ENCODE measurements at regions not wholly inside any gene's neighbourhood (a gene's known extent, or its start where the extent isn't known, plus 50 kb on each side); places are given as distances from the start of the nearest gene placed in this dataset.

DNA sequence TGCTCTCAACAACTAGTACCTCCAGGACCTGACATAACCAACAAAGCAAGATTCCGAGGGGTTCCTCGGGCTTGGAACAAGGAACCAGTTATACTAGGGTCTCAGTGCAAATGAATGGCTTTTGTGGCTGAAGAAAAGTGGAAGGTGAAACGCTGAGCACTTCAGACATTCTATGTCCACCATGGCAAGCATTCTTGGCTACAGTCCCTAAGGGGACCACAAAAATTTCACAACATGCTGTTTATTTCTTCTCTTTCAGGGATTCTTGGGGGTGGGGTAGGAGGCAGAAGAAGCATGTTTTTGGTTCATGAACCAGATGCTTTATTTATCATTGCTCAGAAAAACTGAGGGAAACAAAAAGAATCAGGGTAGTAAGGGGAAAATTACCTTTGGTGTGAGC lies 479.9 kb upstream of the CDH11 start:
- peak in 1 of 2 donors; percentile 71 for DNase-seq (ENCODE audit: low read depth in 2 of 2)
- Histone ChIP-seq H2AFZ (ENCODE audit: low read length) (no peak overlapping the region), H4K20me1 (ENCODE audit: control insufficient read depth, extremely low read depth, insufficient read depth, low read length) (no peaks in the 10 kb centered on the region), H3K27ac (ENCODE audit: insufficient read depth, low read length) (no peak overlapping the region), H3K27me3 (ENCODE audit: control insufficient read depth, insufficient read depth, low read length) (no peaks in the 10 kb centered on the region), H3K9ac (ENCODE audit: insufficient read depth, low read length) (no peak overlapping the region), H3K79me2 (ENCODE audit: control insufficient read depth, insufficient read depth, low read length) (no peaks in the 10 kb centered on the region), H3K36me3 (ENCODE audit: control insufficient read depth, insufficient read depth, low read length) (no peaks in the 10 kb centered on the region), H3K4me3 (replicated peaks in 1 of 4; ENCODE audit: control extremely low read depth in 1 of 4, insufficient read depth in 1 of 4, low read depth in 3 of 4, low read length in 4 of 4) (no peak overlapping the region), H3K4me2 (ENCODE audit: extremely low read depth, insufficient read depth, low read length) (no peak overlapping the region), H3K4me1 (ENCODE audit: control insufficient read depth, extremely low read depth, insufficient read depth, low read length) (no peaks in the 10 kb centered on the region), H3K9me3 (ENCODE audit: control insufficient read depth, insufficient read depth, low read depth, low read length) (no peaks in the 10 kb centered on the region)
- TF ChIP-seq EZH2 (IDR thresholded peaks at IDR 0.05; ENCODE audit: low read length, missing control alignments): no peak
- TF ChIP-seq, protein P1, sequence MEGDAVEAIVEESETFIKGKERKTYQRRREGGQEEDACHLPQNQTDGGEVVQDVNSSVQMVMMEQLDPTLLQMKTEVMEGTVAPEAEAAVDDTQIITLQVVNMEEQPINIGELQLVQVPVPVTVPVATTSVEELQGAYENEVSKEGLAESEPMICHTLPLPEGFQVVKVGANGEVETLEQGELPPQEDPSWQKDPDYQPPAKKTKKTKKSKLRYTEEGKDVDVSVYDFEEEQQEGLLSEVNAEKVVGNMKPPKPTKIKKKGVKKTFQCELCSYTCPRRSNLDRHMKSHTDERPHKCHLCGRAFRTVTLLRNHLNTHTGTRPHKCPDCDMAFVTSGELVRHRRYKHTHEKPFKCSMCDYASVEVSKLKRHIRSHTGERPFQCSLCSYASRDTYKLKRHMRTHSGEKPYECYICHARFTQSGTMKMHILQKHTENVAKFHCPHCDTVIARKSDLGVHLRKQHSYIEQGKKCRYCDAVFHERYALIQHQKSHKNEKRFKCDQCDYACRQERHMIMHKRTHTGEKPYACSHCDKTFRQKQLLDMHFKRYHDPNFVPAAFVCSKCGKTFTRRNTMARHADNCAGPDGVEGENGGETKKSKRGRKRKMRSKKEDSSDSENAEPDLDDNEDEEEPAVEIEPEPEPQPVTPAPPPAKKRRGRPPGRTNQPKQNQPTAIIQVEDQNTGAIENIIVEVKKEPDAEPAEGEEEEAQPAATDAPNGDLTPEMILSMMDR (conservative IDR thresholded peaks at IDR 0.05 in 1 of 2, IDR thresholded peaks at IDR 0.05 in 1 of 2; ENCODE audit: low read depth in 1 of 2, low read length in 2 of 2): no peak

GRCh38 chr16:65600629-65601028 lies 478.8 kb upstream of the CDH11 start:
- H3K4me1 ChIP-seq (ENCODE audit: control insufficient read depth, extremely low read depth, insufficient read depth, low read length): no peaks in the 10 kb centered on the region
- H3K79me2 ChIP-seq (ENCODE audit: control insufficient read depth, insufficient read depth, low read length): no peaks in the 10 kb centered on the region
- no peaks in the 10 kb centered on the region for H3K27me3 ChIP-seq (ENCODE audit: control insufficient read depth, insufficient read depth, low read length)
- TF ChIP-seq, protein P1 (conservative IDR thresholded peaks at IDR 0.05 in 1 of 2, IDR thresholded peaks at IDR 0.05 in 1 of 2; ENCODE audit: low read depth in 1 of 2, low read length in 2 of 2): no peak
- no peak for TF ChIP-seq EZH2 (IDR thresholded peaks at IDR 0.05; ENCODE audit: low read length, missing control alignments)
- no peak overlapping the region for H3K4me3 ChIP-seq (replicated peaks in 1 of 4; ENCODE audit: control extremely low read depth in 1 of 4, insufficient read depth in 1 of 4, low read depth in 3 of 4, low read length in 4 of 4)
- no peaks in the 10 kb centered on the region for H4K20me1 ChIP-seq (ENCODE audit: control insufficient read depth, extremely low read depth, insufficient read depth, low read length)
- no peak overlapping the region for H3K4me2 ChIP-seq (ENCODE audit: extremely low read depth, insufficient read depth, low read length)
- H3K9me3 ChIP-seq (ENCODE audit: control insufficient read depth, insufficient read depth, low read depth, low read length): no peaks in the 10 kb centered on the region
- H2AFZ ChIP-seq (ENCODE audit: low read length): no peak overlapping the region
- H3K9ac ChIP-seq (ENCODE audit: insufficient read depth, low read length): no peak overlapping the region
- peak in 1 of 2 donors; percentile 63 for DNase-seq (ENCODE audit: low read depth in 2 of 2)
- no peak overlapping the region for H3K27ac ChIP-seq (ENCODE audit: insufficient read depth, low read length)
- H3K36me3 ChIP-seq (ENCODE audit: control insufficient read depth, insufficient read depth, low read length): no peaks in the 10 kb centered on the region

DNA sequence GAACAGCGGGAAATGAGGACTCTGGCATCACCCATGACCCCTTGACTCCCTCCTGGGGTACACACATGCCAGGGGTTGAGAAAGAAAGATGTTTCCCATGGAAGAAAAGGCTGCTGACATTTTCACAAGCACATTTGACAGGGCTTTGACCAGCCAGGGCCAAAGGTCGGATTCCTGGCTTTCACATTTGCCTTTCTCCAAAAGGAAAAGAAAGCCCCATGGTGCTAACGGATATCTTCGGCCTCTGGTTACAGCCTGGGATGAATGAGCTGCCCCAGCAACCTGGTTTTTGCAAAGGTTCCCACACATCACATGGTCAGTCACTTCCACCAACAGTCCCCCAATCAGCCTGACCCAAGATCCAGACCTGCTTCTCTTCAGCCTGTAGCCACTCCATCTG lies 478.2 kb upstream of the CDH11 start:
- TF ChIP-seq EZH2 (IDR thresholded peaks at IDR 0.05; ENCODE audit: low read length, missing control alignments): no peak
- TF ChIP-seq, protein P1 (conservative IDR thresholded peaks at IDR 0.05 in 1 of 2, IDR thresholded peaks at IDR 0.05 in 1 of 2; ENCODE audit: low read depth in 1 of 2, low read length in 2 of 2): no peak
- Histone ChIP-seq H3K4me2 (ENCODE audit: extremely low read depth, insufficient read depth, low read length) (no peak overlapping the region), H3K4me3 (replicated peaks in 1 of 4; ENCODE audit: control extremely low read depth in 1 of 4, insufficient read depth in 1 of 4, low read depth in 3 of 4, low read length in 4 of 4) (no peak overlapping the region), H4K20me1 (ENCODE audit: control insufficient read depth, extremely low read depth, insufficient read depth, low read length) (no peaks in the 10 kb centered on the region), H3K9me3 (ENCODE audit: control insufficient read depth, insufficient read depth, low read depth, low read length) (no peaks in the 10 kb centered on the region), H3K4me1 (ENCODE audit: control insufficient read depth, extremely low read depth, insufficient read depth, low read length) (no peaks in the 10 kb centered on the region), H3K27me3 (ENCODE audit: control insufficient read depth, insufficient read depth, low read length) (no peaks in the 10 kb centered on the region), H3K36me3 (ENCODE audit: control insufficient read depth, insufficient read depth, low read length) (no peaks in the 10 kb centered on the region), H3K79me2 (ENCODE audit: control insufficient read depth, insufficient read depth, low read length) (no peaks in the 10 kb centered on the region), H2AFZ (ENCODE audit: low read length) (no peak overlapping the region), H3K27ac (ENCODE audit: insufficient read depth, low read length) (no peak overlapping the region), H3K9ac (ENCODE audit: insufficient read depth, low read length) (no peak overlapping the region)
- no peak for DNase-seq (ENCODE audit: low read depth in 2 of 2)
